ENCODE measurements at regions not wholly inside any gene's neighbourhood (a gene's known extent, or its start where the extent isn't known, plus 50 kb on each side); places are given as distances from the start of the nearest gene placed in this dataset.
A peak's percentile ranks its signal among the peaks of the same experiment; 100 is the strongest.
"Not testable (repeated sequence)": the region's sequence is repeated elsewhere in the genome, so short reads cannot be mapped to it uniquely, and the experiment has no call there.

DNA sequence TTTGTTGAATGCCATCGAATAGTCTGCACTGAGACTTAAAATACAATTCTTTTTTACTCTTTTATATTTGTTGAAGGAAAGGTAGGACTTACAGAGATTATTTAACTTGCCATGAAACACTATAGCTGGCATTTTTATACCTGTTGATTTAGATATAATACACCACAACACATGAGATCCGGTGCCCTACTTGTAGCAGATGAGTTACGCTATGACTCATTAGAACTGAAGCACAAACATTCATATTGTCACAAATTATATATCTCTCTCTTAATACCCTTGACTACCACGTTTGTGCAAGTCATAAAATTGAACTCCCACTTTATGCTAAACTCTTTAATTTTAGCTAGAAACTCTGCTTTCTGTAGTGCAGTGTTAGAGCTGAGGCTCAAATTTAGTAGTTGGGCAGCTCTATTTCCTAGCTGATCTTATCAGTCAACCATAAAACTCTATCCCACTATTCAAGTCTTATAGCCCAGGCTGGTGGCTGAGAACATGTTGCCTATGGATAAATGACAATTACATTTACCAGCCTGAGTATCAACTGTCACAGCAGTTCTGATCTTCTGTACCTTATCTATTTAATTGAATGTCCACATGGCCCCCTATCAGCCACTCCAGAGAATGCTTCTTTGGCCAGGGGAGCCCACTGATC is 137.4 kb upstream of the SEMA3D start:
- no peak for DNase-seq (ENCODE audit: low read depth)

DNA sequence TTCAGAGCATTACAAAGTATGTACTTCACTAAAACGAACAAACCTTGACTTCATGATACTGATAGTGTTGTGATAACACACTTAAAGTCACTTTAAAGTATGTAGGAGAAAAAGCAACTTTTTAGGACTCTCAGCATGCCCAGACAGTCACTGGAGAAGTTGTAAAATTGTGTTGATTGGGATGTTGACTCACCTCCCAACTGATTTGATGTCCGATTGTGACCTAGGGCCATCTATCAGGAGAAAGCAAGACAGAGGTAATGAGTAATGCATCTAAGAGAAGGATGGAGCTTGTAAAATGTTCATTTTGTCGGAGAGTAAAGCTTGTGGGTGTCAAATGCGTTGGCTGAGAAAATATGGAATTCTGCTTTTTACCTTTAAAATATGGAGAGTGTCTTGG is 135.4 kb upstream of the SEMA3D start:
- DNase-seq (ENCODE audit: low read depth), result peak; percentile 20

DNA sequence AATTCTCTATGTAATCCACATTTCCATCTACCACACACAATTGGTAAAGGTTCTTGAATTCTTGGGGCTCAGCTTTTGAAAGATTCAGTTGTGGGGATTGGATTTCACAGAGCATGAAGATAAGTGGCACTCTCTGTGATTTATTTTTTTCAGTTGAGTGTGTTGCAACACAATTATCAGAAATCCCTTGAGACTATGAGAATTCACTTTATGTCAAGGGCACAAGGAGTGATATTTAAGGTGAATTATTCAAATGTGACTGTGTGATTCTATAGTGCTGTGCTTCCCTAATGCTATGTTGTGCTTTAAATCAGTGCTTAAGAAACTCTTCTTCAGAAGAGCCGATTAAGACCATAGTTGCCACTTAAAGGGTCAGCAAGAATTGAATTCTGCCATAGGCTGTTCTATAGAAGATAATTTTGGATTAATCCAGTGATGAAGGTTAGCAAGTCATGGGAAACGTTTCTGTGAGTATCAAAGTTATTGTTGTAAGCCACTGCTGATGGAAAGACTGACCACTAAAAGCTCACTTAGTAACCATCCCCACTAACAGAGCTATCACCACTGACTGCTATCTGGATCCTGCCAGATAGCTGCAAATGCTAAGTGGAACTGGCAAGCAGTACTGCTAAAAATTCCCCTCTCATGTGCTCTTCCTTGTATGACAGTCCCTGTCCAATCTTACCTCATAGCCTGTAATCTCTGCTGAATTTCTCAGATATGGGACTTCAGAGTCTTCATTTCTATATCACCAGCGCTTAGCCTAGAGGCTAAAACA is 134.0 kb upstream of the SEMA3D start:
- no peak for DNase-seq (ENCODE audit: low read depth)

DNA sequence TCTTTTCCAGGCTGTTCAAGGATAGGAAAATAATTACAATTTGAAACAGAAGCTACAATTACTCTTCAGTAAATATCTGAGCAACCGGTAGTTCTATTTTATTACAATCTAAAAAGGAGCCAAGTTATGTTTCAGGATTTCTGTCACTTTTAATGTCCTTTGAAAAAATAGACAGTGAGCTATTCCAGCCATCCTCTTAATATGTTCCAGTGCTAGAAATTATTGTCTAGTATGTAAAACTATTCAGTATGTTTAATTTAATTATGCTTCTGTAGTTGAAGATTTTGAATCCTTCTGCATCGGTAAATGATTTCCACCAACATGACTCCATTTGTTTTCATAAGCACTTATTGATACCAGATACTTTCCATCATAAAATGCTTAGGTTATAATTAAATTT is 129.6 kb upstream of the SEMA3D start:
- DNase-seq (ENCODE audit: low read depth), result no peak

DNA sequence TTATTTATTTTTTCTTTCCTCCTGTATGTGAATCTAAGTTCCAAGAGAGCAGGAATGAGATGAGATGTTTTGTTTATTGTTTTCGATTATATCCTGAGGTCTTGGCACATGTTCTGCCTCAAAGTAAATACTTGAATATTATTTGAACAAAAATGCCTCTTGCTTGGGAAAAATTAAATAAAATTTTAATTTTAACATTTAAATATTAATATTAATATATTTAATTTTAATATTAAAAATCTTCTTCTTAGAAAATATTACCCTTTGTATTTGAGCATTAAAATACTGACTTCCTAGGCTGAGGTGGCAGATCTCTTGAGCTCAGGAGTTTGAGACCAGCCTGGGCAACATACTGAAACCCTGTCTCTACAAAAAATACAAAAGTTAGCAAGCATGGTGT is 123.4 kb upstream of the SEMA3D start:
- DNase-seq (ENCODE audit: low read depth), result no peak

DNA sequence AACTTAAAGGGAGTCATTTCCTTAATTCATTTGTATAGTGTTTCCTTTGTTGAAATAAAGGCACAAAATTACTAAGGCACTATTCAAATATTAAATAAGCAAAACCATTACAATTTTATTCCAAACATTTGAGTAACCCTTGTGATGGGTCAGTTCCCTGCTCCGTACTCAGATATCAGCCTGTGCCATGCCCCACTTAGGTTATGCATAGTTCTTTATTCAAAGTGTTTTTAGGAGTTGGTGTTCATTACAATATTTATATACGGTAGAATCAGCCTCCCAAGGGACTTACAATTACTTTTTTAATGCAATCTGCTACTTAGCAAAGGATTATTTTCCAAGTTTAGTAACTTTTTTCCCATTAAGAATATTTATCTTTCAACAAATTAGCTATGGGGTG is 119.3 kb upstream of the SEMA3D start:
- no peak for DNase-seq (ENCODE audit: low read depth)

DNA sequence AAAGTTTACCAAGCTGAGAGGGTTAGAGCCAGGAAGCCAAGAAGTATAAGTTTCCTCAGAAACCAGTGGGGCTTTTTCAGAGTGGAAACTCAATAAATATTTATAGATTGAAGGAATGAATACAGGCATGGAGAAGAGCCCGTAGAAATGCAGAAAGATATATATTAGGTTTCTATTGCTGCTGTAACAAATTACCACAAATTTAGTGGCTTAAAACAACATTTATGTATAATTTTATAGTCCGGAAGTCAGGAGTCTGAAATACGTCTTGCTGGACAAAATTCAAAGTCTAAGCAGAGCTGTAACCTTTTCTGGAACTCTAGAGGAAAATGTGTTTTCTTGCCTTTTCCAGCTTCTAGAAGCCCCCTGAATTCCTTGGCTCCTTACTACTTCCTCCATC is 107.3 kb upstream of the SEMA3D start:
- DNase-seq (ENCODE audit: low read depth), result no peak

DNA sequence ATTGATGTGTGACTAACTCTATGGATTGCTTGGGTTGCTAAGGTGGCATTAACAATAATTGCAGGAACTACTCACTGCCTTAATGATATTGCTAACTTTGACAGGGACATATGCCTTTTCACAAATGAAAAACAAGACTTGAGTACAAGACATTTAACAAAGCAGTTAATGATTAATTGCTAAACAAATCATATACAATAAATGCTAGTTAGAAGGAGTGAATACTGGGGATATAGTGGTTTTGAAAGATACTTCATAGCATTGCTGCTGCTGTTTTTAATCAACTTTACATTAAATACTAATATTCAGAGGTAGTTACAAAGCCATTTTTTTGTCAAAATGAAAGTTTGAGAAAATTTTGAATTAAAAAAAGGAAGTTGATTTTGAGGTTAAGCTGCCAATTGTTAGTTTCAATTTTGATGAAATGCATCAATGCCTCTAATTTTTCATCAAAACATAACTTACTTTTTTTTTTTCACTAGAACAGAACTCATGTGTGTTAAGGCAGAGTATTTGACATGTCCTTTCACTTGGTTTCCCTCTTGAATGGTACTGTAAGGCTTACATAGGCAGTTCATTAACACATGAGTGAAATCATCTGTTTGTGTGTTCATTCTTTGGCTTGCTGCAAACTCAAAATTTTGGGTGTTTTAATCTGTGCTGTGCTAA is 106.2 kb upstream of the SEMA3D start:
- no peak for DNase-seq (ENCODE audit: low read depth)

DNA sequence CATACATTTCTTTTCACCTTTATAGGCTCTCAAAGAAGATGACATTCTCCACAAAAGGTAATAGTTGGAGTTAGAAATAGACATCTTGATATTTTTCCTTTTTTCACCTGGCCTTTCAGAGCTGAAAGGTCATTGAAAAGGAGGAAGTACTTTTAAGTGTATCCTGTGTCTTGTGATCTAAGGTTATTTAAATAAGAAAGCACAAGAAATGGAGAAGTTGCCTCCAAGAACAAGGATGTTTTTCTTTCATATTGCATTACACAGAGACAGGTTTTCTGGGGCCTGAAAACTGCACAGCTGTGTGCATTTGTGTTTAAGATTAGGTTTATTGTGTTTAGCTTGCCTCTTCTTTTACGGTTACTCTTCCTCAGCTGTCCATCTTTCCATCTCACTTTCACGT is 103.4 kb upstream of the SEMA3D start:
- DNase-seq (ENCODE audit: low read depth), result no peak

DNA sequence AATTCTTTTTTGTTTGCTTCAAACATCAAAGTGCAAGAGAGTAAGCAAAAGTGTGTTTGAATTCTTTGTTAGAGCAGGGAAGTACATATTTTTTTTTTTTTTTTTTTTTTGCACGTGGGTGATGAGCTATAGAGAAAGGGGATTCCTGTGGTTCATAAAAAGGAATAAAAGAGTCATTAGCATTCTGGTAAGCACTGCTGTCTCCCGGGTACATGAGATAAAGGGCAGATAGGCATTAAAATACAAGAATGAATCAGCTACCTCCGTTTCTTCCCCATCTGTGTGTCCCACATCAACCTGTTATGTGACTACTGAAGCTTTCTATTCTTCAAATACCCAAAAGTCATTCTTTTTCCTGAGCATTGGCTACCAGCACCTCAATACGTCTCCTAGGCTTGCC is 102.4 kb upstream of the SEMA3D start:
- no peak for DNase-seq (ENCODE audit: low read depth)

DNA sequence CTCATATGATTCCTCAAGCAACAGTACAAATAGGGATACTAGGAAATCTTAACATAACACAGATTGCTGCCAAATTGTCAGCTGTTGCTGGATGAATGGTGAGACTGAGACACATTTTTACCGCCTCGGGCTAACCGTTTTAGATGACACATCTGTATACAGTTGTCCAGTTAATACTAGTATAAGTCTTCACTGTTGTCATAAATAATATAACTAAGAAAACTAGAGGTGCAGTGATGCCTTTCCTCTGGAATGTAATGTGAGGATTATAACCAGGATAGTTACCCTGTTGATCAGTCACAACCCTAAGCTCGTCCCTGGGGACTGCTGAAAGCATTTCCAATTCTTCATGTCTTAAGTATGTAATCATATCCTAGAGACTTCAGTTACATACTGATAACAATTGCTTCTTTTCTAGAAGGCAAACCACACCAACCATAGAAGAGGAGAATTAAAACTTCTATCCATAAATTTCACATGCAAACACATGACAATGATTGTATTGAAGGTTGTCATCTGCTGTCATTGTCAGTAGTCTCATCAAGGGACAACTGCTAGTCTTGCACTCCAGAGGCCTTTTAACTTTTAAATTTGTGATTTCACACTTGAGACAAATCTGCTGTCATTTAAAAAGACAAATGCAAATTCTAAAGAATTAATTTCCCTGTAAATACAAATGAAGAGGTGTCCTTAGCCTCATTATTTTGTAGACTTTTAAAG is 100.4 kb upstream of the SEMA3D start:
- peak; percentile 28 for DNase-seq (ENCODE audit: low read depth)

DNA sequence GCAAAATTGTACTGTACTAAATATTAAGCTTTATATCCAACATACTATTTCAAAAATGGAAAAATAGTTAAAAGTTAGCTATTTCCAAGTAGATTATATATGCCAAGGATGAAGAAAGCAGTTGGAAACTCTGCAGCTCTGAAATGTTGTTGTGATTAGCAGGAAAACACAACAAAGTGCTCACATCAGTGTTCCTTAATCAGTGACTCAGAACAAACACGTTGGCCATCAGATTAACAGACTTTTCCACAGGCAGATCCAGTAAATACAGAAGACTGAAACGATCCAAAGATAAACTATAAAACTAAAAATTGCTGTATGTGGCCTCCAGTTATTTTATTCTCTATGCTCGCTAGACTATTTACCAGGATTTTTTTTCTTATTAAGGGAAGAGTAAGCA is 99.6 kb upstream of the SEMA3D start:
- no peak for DNase-seq (ENCODE audit: low read depth)

DNA sequence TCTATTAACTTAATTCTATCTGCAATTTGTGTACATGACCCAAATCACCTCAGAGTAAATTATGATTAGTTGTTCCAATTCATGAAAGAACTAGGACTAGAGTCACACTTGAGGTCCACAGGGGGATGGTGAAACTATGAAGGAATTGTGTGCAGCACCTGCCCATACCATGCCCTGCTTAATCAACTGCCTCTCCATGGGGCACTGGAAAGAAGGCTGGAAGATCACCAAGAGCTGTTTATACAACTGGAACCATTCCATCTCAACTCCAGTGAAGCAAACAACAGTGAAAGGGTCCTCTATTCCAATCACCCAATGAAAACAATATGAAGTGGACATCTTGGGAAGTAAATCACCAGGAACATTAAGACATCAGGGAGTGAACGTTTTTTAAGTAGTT is 98.7 kb upstream of the SEMA3D start:
- DNase-seq (ENCODE audit: low read depth), result no peak

DNA sequence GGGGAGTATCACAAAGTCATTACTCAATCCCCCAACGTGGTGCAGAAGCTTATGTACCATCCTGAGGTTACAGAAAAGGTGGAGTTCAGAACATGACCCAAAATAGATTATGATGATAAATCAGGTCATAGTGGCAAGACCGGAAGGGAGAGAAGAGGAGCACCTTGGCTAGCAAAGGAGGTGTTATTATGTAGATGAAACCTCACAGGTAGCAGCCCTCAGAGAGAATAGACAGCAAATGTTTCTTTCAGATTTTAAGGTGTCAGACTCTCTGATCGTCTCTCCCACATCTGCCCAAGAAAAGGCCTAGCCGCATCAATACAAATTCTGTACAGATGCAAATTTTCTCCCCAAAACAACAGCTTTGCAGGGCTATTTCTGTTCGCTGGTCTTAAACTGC is 88.3 kb upstream of the SEMA3D start:
- no peak for DNase-seq (ENCODE audit: low read depth)

DNA sequence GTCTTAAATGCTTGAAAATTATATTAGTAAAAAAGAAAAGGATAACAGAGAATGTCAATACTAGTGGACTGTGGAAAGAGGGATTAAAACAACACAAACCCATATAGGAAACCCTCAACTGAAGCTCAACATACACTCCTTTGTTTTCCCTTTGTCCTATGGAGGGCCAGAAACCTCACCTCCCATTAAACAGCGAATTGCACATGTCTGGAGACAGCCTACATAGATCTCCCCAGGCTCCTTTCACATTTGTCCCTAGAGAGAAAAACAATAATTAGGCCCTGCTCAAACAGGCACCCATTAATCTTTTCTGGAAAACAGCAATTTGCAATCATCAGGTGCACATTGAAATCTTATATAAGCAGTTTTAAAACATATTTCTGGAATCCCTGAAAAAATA is 87.6 kb upstream of the SEMA3D start:
- DNase-seq (ENCODE audit: low read depth), result no peak

DNA sequence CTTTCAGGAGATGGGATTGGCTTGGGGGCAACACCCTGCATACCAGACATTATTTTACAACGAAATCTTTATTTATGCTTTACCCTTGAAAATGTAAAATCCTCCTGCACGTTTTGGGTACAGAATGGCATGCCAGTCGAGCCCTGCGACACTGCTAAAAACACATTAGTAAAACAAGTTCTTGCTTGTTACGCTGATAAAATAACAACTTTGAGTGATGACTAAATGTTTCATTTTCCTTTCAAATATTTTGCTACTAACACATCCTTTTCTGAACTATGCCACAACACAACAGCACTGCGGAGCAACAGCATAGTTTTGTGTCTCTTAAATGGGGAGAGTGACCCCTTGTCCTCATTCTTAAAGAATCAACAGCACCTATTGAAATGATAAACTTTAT is 76.0 kb upstream of the SEMA3D start:
- no peak for DNase-seq (ENCODE audit: low read depth)

DNA sequence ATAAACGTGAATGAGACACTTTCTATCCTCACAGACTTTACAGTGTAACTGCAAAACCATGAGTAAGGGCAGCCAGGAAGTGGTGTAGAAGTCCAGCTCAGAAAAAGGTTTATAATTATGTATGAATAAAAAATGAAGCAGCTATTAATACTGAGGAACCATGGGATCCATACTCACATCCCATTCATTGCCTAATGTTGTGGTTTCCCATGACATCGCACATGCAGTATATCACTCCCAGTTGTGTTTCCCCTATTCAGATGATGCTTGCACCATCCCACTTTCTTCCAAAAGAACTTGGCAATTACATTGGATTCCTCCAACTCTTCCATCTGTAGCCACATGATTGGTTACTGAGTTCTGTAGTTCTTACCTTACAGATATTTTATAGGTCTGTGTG is 74.5 kb upstream of the SEMA3D start:
- no peak for DNase-seq (ENCODE audit: low read depth)

DNA sequence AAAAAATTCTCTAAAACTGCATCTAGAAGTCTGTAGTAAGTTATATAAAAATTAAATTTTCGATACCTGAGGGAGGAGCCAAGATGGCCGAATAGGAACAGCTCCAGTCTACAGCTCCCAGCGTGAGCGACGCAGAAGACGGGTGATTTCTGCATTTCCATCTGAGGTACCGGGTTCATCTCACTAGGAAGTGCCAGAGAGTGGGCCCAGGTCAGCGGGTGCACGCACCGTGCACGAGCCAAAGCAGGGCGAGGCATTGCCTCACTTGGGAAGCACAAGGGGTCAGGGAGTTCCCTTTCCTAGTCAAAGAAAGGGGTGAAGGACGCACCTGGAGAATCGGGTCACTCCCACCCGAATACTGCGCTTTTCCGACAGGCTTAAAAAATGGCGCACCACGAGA is 62.9 kb upstream of the SEMA3D start:
- not testable (repeated sequence) for DNase-seq (ENCODE audit: low read depth)

DNA sequence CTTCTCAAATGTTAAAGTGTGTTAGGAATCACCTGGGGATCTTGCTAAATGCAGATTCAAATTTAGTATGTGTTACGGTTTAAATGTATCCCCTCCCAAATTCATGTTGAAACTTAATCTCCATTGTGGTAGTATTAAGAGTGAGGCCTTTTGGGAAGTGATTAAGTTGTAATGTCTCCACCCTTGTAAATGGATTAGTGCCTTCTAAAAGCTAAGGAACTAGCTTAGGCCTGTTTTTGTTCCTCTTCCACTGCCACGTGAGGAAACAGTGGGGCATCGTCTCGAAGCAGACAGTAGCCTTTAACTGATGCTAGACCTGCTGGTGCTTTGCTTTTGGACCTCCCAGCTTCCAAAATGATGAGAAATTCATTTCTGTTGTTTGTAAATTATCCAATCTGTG is 52.3 kb upstream of the SEMA3D start:
- no peak for DNase-seq (ENCODE audit: low read depth)

DNA sequence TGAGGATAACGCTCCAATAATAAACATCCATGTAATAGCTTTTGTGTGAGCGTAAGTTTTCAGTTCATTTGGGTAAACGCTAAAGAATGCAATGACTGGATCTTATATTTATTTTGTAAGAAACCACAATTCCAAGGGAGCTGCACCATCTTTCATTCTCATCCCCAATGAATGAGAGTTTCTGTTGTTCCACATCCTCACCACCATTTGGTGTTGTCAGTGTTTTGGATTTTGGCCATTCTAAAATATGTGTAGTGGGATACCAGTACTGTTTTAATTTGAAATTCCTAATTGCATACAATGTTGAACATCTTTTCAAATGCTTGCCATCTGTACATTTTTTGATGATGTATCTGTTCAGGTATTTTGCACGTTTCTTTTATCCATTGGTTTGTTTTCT is 50.9 kb upstream of the SEMA3D start:
- peak; percentile 49 for DNase-seq (ENCODE audit: low read depth)
